Osteocyte (in vitro differentiated cells): ENCODE measurements at regions not wholly inside any gene's neighbourhood (a gene's known extent, or its start where the extent isn't known, plus 50 kb on each side); places are given as distances from the start of the nearest gene placed in this dataset.

Experiments
- DNase-seq: peaks from one replicate; pipeline ENCODE4 v3.0.0; 2021; ENCODE audit warnings: mixed read lengths; ENCODE audit not compliant: unreplicated experiment; ENCODE audit errors: extremely low spot score
- H3K27ac Mint-ChIP-seq: one replicate; pipeline ENCODE4 v1.8.0; 2021; ENCODE audit warnings: mild to moderate bottlenecking, mixed read lengths; ENCODE audit not compliant: unreplicated experiment
- H3K27me3 Mint-ChIP-seq: one replicate; pipeline ENCODE4 v1.8.0; 2021; ENCODE audit warnings: mixed read lengths; ENCODE audit not compliant: unreplicated experiment
- H3K36me3 Mint-ChIP-seq: one replicate; pipeline ENCODE4 v1.8.0; 2021; ENCODE audit warnings: mixed read lengths; ENCODE audit not compliant: unreplicated experiment
- H3K4me1 Mint-ChIP-seq: one replicate; pipeline ENCODE4 v1.8.0; 2021; ENCODE audit warnings: mixed read lengths; ENCODE audit not compliant: unreplicated experiment
- H3K4me3 Mint-ChIP-seq: one replicate; pipeline ENCODE4 v1.8.0; 2021; ENCODE audit warnings: mild to moderate bottlenecking, moderate library complexity, mixed read lengths; ENCODE audit not compliant: unreplicated experiment
- H3K9me3 Mint-ChIP-seq: one replicate; pipeline ENCODE4 v1.8.0; 2021; ENCODE audit warnings: mixed read lengths; ENCODE audit not compliant: unreplicated experiment
- TF ChIP-seq, protein P1 (sequence below): fragments of 200-600 bp; sonication (generic); IDR thresholded peaks from 2 replicates; pipeline ENCODE4 v1.5.0; 2021; ENCODE audit warnings: antibody characterized with exemption, mild to moderate bottlenecking, moderate library complexity

DNA sequence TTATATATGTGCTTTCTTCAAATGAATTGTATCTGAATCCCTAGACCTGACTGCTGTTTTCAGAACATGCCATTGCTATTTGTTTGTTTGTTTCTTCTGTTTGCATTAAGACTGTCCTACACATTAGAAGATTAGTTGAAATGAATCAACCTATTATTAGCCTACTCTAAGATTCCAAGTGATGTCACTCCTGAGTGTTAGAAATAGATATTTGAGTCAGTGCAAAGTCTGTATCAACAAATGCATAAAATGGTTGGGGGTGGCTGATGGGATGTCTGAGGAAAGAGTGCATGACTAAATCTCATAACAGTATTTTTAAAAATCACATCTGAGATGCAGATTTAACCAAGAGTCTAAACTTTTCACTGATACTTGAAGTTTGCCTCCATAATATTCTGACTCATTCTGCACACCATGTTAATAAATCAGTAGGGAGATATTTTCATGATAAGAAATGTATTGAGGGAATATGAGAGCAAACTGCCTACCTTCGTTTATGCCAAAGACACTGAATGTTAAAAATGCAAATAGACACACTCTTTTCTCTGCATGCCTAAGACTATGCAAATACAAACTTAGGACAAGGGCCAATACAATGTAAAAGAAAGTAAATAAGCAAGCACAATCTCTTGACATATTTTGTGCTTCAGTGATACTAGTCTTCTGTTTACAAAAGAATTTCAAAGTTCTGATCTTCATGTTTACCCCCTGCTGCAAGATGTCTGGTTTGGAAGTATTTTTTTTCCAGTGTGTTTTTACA lies 253.3 kb downstream of the LIG4 start:
- Mint-ChIP-seq H3K4me3 (no peak overlapping the region), H3K9me3 (peaks cover 11% of the 10 kb centered on the region), H3K36me3 (no peaks in the 10 kb centered on the region), H3K27ac (no peak overlapping the region), H3K4me1 (no peaks in the 10 kb centered on the region), H3K27me3 (peaks cover 9% of the 10 kb centered on the region)
- TF ChIP-seq, protein P1, sequence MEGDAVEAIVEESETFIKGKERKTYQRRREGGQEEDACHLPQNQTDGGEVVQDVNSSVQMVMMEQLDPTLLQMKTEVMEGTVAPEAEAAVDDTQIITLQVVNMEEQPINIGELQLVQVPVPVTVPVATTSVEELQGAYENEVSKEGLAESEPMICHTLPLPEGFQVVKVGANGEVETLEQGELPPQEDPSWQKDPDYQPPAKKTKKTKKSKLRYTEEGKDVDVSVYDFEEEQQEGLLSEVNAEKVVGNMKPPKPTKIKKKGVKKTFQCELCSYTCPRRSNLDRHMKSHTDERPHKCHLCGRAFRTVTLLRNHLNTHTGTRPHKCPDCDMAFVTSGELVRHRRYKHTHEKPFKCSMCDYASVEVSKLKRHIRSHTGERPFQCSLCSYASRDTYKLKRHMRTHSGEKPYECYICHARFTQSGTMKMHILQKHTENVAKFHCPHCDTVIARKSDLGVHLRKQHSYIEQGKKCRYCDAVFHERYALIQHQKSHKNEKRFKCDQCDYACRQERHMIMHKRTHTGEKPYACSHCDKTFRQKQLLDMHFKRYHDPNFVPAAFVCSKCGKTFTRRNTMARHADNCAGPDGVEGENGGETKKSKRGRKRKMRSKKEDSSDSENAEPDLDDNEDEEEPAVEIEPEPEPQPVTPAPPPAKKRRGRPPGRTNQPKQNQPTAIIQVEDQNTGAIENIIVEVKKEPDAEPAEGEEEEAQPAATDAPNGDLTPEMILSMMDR: no peak
- DNase-seq: no peak

DNA sequence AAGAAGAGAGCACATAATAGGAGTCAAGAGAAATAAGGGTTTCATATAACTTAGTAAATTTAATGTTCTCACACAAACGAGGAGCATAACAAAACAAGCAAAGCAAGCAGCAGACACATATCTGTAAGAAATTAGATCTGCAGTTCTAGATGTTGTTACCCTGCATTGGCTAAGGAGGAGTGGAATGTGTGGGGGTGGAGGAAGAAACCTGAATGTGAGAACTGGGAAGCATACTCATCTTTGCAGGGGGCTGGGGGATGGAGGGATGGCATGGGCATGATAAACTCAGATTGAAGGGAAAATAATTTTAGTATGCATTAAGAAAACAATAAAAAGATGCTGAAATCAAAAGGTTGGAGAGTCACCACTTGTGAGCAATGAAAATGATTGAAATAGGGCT lies 255.0 kb downstream of the LIG4 start:
- no peak overlapping the region for H3K4me3 Mint-ChIP-seq
- no peak overlapping the region for H3K27ac Mint-ChIP-seq
- TF ChIP-seq, protein P1: no peak
- no peak for DNase-seq
- no peaks in the 10 kb centered on the region for H3K36me3 Mint-ChIP-seq
- H3K9me3 Mint-ChIP-seq: peaks cover 3% of the 10 kb centered on the region
- peaks cover 9% of the 10 kb centered on the region for H3K27me3 Mint-ChIP-seq
- no peaks in the 10 kb centered on the region for H3K4me1 Mint-ChIP-seq

DNA sequence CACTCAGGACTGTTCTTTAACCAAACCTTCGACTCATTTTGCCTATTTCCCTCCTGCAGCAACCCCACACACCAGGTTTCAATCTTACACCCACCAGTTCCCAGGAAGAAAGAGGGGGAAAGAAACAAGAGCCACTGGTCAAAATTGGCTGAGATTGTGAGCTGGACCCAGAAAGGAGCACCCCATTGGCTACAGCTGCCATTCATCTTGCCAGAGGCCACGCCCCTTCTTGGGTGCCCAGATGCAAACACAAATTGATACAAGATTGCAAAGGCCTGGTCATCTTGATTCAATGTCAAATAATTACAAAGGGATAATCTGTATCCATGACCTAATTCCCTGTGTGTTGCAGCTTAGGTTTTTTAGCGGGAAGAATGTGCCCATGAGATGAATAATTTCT lies 258.4 kb downstream of the LIG4 start:
- TF ChIP-seq, protein P1: no peak
- H3K4me1 Mint-ChIP-seq: no peaks in the 10 kb centered on the region
- no peak overlapping the region for H3K27ac Mint-ChIP-seq
- H3K9me3 Mint-ChIP-seq: no peaks in the 10 kb centered on the region
- no peaks in the 10 kb centered on the region for H3K36me3 Mint-ChIP-seq
- peaks cover 3% of the 10 kb centered on the region for H3K27me3 Mint-ChIP-seq
- DNase-seq: no peak
- H3K4me3 Mint-ChIP-seq: no peak overlapping the region

DNA sequence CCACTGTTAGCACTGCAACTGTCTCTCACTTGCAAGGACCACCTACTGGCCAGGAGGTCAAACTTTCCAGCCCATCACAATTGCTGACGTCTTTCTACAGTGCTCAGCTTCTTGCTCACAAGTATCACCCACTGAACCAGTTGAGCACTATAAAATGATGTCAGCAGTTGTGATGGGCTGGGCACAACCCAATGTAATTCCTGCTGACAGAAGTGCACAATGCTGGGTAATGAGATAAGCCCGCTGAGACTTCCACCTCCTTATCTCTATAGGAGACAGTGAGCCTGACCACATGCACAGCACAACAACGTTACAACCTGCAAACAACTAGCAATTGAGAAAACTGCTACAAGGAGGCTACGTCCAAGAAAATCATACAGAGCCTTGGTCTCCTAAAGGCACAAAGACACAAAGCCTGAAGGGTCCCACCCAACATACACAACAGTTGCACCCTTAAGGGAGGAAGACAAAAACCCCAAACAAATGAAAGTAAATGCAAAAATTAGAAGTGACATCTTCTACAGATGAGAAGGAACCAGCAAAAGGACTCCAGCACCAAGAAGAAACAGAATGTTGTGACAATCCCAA lies 273.2 kb downstream of the LIG4 start:
- Mint-ChIP-seq H3K9me3 (peaks cover 4% of the 10 kb centered on the region), H3K4me1 (no peaks in the 10 kb centered on the region), H3K4me3 (no peak overlapping the region), H3K36me3 (no peaks in the 10 kb centered on the region), H3K27me3 (peaks cover 23% of the 10 kb centered on the region), H3K27ac (no peak overlapping the region)
- no peak for DNase-seq
- TF ChIP-seq, protein P1: no peak

DNA sequence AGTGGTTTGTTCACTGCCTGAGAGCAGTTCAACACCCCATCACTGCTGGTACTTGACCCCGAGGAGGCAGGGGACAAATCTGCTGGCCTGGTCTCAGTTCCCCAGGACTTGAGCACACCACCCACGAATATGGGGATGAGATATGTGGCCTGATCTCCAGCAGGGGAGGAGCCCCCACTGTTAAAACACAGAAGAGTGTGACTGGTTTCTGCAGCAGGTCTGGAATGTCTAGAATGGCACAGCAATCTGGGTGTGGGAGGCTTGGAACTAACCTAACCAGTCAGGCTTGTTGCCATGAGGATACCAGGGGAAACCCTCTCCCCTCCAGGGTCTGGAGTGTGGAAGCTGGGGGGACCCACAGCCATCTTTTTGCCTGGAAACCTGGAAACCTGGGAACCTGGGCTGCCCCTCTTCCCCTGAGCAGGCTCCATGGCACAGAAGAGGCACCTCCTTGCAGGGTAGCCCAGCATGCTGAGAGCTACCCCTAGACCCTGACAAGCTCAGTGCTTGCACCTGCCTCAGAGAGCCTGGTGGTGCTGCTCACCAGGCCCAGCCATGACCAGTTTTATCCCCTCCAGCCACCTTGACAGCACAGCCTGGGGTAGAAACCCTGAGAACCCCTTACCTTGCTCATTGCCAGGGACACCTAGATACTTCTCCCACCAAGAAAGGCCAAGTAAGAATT lies 273.8 kb downstream of the LIG4 start:
- TF ChIP-seq, protein P1: no peak
- H3K27ac Mint-ChIP-seq: no peak overlapping the region
- no peaks in the 10 kb centered on the region for H3K4me1 Mint-ChIP-seq
- no peak overlapping the region for H3K4me3 Mint-ChIP-seq
- no peaks in the 10 kb centered on the region for H3K36me3 Mint-ChIP-seq
- peaks cover 22% of the 10 kb centered on the region for H3K27me3 Mint-ChIP-seq
- H3K9me3 Mint-ChIP-seq: peaks cover 4% of the 10 kb centered on the region
- DNase-seq: no peak
